GM21447 (cell line): ENCODE measurements at regions not wholly inside any gene's neighbourhood (a gene's known extent, or its start where the extent isn't known, plus 50 kb on each side); places are given as distances from the start of the nearest gene placed in this dataset.
"Not testable (repeated sequence)": the region's sequence is repeated elsewhere in the genome, so short reads cannot be mapped to it uniquely, and the experiment has no call there.

Experiments used
- ATAC-seq: cut with Tn5 transposase; IDR thresholded peaks from one replicate; pipeline ENCODE4 v1.9.1; 2021; ENCODE audit not compliant: unreplicated experiment

- no peak for ATAC-seq
Observed at GRCh38 chr4:59583845-59584568, 1616.1 kb upstream of the ADGRL3 start.

- no peak for ATAC-seq
Observed at GRCh38 chr4:59597536-59598329, 1602.4 kb upstream of the ADGRL3 start.

- ATAC-seq, result no peak
Observed at GRCh38 chr4:59598330-59598618, 1601.9 kb upstream of the ADGRL3 start.

GRCh38 chr4:59608466-59608865 lies 1591.7 kb upstream of the ADGRL3 start:
- ATAC-seq, result no peak

GRCh38 chr4:59612235-59612634 lies 1587.9 kb upstream of the ADGRL3 start:
- ATAC-seq, result no peak

GRCh38 chr4:59615316-59615715 lies 1584.8 kb upstream of the ADGRL3 start:
- no peak for ATAC-seq

GRCh38 chr4:59629348-59629747 lies 1570.8 kb upstream of the ADGRL3 start:
- no peak for ATAC-seq

GRCh38 chr4:59630235-59630634 lies 1569.9 kb upstream of the ADGRL3 start:
- no peak for ATAC-seq

- ATAC-seq, result no peak
Observed at GRCh38 chr4:59630922-59631321, 1569.2 kb upstream of the ADGRL3 start.

- no peak for ATAC-seq
Observed at GRCh38 chr4:59637596-59637995, 1562.5 kb upstream of the ADGRL3 start.

GRCh38 chr4:59643682-59644081 lies 1556.4 kb upstream of the ADGRL3 start:
- ATAC-seq, result no peak

GRCh38 chr4:59644765-59645164 lies 1555.4 kb upstream of the ADGRL3 start:
- no peak for ATAC-seq

GRCh38 chr4:59646082-59646481 lies 1554.0 kb upstream of the ADGRL3 start:
- ATAC-seq, result no peak

GRCh38 chr4:59647011-59647410 lies 1553.1 kb upstream of the ADGRL3 start:
- ATAC-seq, result no peak

- no peak for ATAC-seq
Observed at GRCh38 chr4:59647500-59647899, 1552.6 kb upstream of the ADGRL3 start.

- no peak for ATAC-seq
Observed at GRCh38 chr4:59650861-59651260, 1549.3 kb upstream of the ADGRL3 start.

- no peak for ATAC-seq
Observed at GRCh38 chr4:59655996-59656395, 1544.1 kb upstream of the ADGRL3 start.

GRCh38 chr4:59664771-59665170 lies 1535.4 kb upstream of the ADGRL3 start:
- no peak for ATAC-seq

- ATAC-seq, result no peak
Observed at GRCh38 chr4:59666645-59667044, 1533.5 kb upstream of the ADGRL3 start.

- ATAC-seq, result no peak
Observed at GRCh38 chr4:59671037-59671436, 1529.1 kb upstream of the ADGRL3 start.

GRCh38 chr4:59676389-59676788 lies 1523.7 kb upstream of the ADGRL3 start:
- ATAC-seq, result no peak

- not testable (repeated sequence) for ATAC-seq
Observed at GRCh38 chr4:59676992-59677391, 1523.1 kb upstream of the ADGRL3 start.

- no peak for ATAC-seq
Observed at GRCh38 chr4:59685626-59686025, 1514.5 kb upstream of the ADGRL3 start.
